Osteoblast (primary cell): ENCODE measurements at regions not wholly inside any gene's neighbourhood (a gene's known extent, or its start where the extent isn't known, plus 50 kb on each side); places are given as distances from the start of the nearest gene placed in this dataset.
"Not testable (repeated sequence)": the region's sequence is repeated elsewhere in the genome, so short reads cannot be mapped to it uniquely, and the experiment has no call there.

Experiments
- DNase-seq: peaks from one replicate; pipeline ENCODE4 v3.0.0; 2011; ENCODE audit warnings: low spot score, mixed read lengths; ENCODE audit not compliant: insufficient read length; ENCODE audit errors: missing footprints
- H2AFZ ChIP-seq: 2 replicates; pipeline ENCODE4 v1.6.0; 2011; ENCODE audit warnings: mild to moderate bottlenecking, low read length
- H3K27ac ChIP-seq: 2 replicates; pipeline ENCODE4 v1.5.1; 2011; ENCODE audit warnings: mild to moderate bottlenecking, low read depth, low read length, moderate library complexity
- H3K27me3 ChIP-seq: 2 replicates; pipeline ENCODE4 v1.6.0; 2012; ENCODE audit warnings: mild to moderate bottlenecking, control low read depth, inconsistent platforms, low read length, moderate library complexity; ENCODE audit not compliant: insufficient read depth
- H3K36me3 ChIP-seq: 2 replicates; pipeline ENCODE4 v1.5.1; 2011; ENCODE audit warnings: mild to moderate bottlenecking, low read length, control low read depth, moderate library complexity; ENCODE audit not compliant: insufficient read depth
- H3K4me1 ChIP-seq: 2 replicates; pipeline ENCODE4 v1.5.1; 2011; ENCODE audit warnings: mild to moderate bottlenecking, low read length, control low read depth, moderate library complexity; ENCODE audit not compliant: insufficient read depth
- H3K4me2 ChIP-seq: 2 replicates; pipeline ENCODE4 v1.6.0; 2011; ENCODE audit warnings: mild to moderate bottlenecking, low read length; ENCODE audit not compliant: insufficient read depth
- H3K4me3 ChIP-seq: fragments of 200-600 bp; sonication (generic); 3 replicates; pipeline ENCODE4 v1.5.1; 2012; ENCODE audit warnings: mild to moderate bottlenecking, low read length, inconsistent platforms; ENCODE audit not compliant: insufficient read depth
- H3K79me2 ChIP-seq: 2 replicates; pipeline ENCODE4 v1.6.0; 2012; ENCODE audit warnings: mild to moderate bottlenecking, low read length, control low read depth, inconsistent platforms; ENCODE audit not compliant: insufficient read depth
- H3K9me3 ChIP-seq: 2 replicates; pipeline ENCODE4 v1.5.1; 2011; ENCODE audit warnings: low read depth, low read length, control low read depth
- H4K20me1 ChIP-seq: 2 replicates; pipeline ENCODE4 v1.6.0; 2012; ENCODE audit warnings: mild to moderate bottlenecking, low read length, control low read depth; ENCODE audit not compliant: insufficient read depth
- TF ChIP-seq, protein P1 (sequence below): IDR thresholded peaks from 2 replicates; pipeline ENCODE4 v1.5.1; 2011; ENCODE audit warnings: mild to moderate bottlenecking, low read depth, low read length, moderate library complexity; ENCODE audit errors: extremely low read depth

- H3K4me2 ChIP-seq: no peak overlapping the region
- H3K27ac ChIP-seq: no peak overlapping the region
- H3K36me3 ChIP-seq: no peaks in the 10 kb centered on the region
- H2AFZ ChIP-seq: no peak overlapping the region
- TF ChIP-seq, protein P1, sequence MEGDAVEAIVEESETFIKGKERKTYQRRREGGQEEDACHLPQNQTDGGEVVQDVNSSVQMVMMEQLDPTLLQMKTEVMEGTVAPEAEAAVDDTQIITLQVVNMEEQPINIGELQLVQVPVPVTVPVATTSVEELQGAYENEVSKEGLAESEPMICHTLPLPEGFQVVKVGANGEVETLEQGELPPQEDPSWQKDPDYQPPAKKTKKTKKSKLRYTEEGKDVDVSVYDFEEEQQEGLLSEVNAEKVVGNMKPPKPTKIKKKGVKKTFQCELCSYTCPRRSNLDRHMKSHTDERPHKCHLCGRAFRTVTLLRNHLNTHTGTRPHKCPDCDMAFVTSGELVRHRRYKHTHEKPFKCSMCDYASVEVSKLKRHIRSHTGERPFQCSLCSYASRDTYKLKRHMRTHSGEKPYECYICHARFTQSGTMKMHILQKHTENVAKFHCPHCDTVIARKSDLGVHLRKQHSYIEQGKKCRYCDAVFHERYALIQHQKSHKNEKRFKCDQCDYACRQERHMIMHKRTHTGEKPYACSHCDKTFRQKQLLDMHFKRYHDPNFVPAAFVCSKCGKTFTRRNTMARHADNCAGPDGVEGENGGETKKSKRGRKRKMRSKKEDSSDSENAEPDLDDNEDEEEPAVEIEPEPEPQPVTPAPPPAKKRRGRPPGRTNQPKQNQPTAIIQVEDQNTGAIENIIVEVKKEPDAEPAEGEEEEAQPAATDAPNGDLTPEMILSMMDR: no peak
- no peaks in the 10 kb centered on the region for H3K27me3 ChIP-seq
- H4K20me1 ChIP-seq: no peaks in the 10 kb centered on the region
- H3K79me2 ChIP-seq: no peaks in the 10 kb centered on the region
- H3K9me3 ChIP-seq: no peaks in the 10 kb centered on the region
- H3K4me1 ChIP-seq: no peaks in the 10 kb centered on the region
- DNase-seq: no peak
- H3K4me3 ChIP-seq: no peak overlapping the region
These were observed 377.6 kb upstream of the MDGA2 start for GRCh38 chr14:48052973-48053372.

DNA sequence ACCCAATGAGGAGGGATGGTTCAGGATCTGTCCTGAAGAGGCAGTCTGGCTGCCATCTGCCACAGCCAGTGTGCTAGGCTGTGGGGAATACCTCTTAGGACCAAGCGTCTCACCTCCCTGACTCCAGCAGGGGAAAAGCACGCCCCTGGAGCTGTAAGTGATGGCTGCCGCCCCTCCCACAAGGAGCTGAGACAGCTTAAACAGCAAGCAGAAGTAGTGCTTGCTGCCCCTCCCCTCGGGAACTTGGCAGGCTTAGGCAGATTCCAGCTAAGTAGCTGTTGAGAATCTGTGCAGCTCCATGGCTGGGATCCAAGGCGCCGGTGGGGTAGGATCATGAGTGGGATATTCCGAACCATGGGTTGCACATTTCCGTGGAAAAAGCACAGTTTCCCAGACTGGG is 360.4 kb upstream of the MDGA2 start:
- no peaks in the 10 kb centered on the region for H4K20me1 ChIP-seq
- H3K79me2 ChIP-seq: no peaks in the 10 kb centered on the region
- no peak overlapping the region for H3K4me3 ChIP-seq
- H3K9me3 ChIP-seq: peaks cover 12% of the 10 kb centered on the region
- TF ChIP-seq, protein P1: no peak
- H3K27me3 ChIP-seq: no peaks in the 10 kb centered on the region
- no peaks in the 10 kb centered on the region for H3K4me1 ChIP-seq
- no peak for DNase-seq
- no peak overlapping the region for H2AFZ ChIP-seq
- H3K4me2 ChIP-seq: no peak overlapping the region
- H3K27ac ChIP-seq: no peak overlapping the region
- no peaks in the 10 kb centered on the region for H3K36me3 ChIP-seq

GRCh38 chr14:48027115-48027514 is 351.7 kb upstream of the MDGA2 start:
- no peaks in the 10 kb centered on the region for H3K4me1 ChIP-seq
- H3K4me3 ChIP-seq: no peak overlapping the region
- H3K79me2 ChIP-seq: no peaks in the 10 kb centered on the region
- TF ChIP-seq, protein P1: no peak
- peaks cover 2% of the 10 kb centered on the region for H3K9me3 ChIP-seq
- H3K27ac ChIP-seq: no peak overlapping the region
- no peak overlapping the region for H2AFZ ChIP-seq
- H3K36me3 ChIP-seq: no peaks in the 10 kb centered on the region
- no peaks in the 10 kb centered on the region for H3K27me3 ChIP-seq
- H4K20me1 ChIP-seq: no peaks in the 10 kb centered on the region
- DNase-seq: no peak
- no peak overlapping the region for H3K4me2 ChIP-seq

GRCh38 chr14:48023881-48024280 is 348.5 kb upstream of the MDGA2 start:
- DNase-seq: no peak
- no peaks in the 10 kb centered on the region for H3K4me1 ChIP-seq
- H3K4me2 ChIP-seq: no peak overlapping the region
- H3K4me3 ChIP-seq: no peak overlapping the region
- peaks cover 2% of the 10 kb centered on the region for H3K9me3 ChIP-seq
- H3K27ac ChIP-seq: no peak overlapping the region
- no peaks in the 10 kb centered on the region for H4K20me1 ChIP-seq
- no peak overlapping the region for H2AFZ ChIP-seq
- no peaks in the 10 kb centered on the region for H3K27me3 ChIP-seq
- TF ChIP-seq, protein P1: no peak
- no peaks in the 10 kb centered on the region for H3K36me3 ChIP-seq
- no peaks in the 10 kb centered on the region for H3K79me2 ChIP-seq

- H3K9me3 ChIP-seq, H3K27ac ChIP-seq, DNase-seq, H3K4me2 ChIP-seq, H3K79me2 ChIP-seq, H2AFZ ChIP-seq, H3K36me3 ChIP-seq, H3K27me3 ChIP-seq, H3K4me1 ChIP-seq, H3K4me3 ChIP-seq, H4K20me1 ChIP-seq: not testable (repeated sequence)
These were observed 336.1 kb upstream of the MDGA2 start for GRCh38 chr14:48011484-48011883.
